ENCODE measurements at regions not wholly inside any gene's neighbourhood (a gene's known extent, or its start where the extent isn't known, plus 50 kb on each side); places are given as distances from the start of the nearest gene placed in this dataset.

GRCh38 chr11:64501500-64502427 is 54.0 kb upstream of the SLC22A11 start:
- no peak for DNase-seq

- DNase-seq: no peak
These were observed 53.1 kb upstream of the SLC22A11 start for GRCh38 chr11:64502634-64503033.

GRCh38 chr11:64503186-64503753 is 52.5 kb upstream of the SLC22A11 start:
- no peak for DNase-seq

- no peak for DNase-seq
These were observed 50.7 kb upstream of the SLC22A11 start for GRCh38 chr11:64504999-64505398.

Measured in CD4-positive, alpha-beta T cell treated with Interferon gamma for 1 hour (primary cell).